ENCODE measurements at regions not wholly inside any gene's neighbourhood (a gene's known extent, or its start where the extent isn't known, plus 50 kb on each side); places are given as distances from the start of the nearest gene placed in this dataset.
A peak's percentile ranks its signal among the peaks of the same experiment; 100 is the strongest.

- no peak overlapping the region for H3K4me3 ChIP-seq (ENCODE audit: low read depth, poor library complexity, severe bottlenecking)
- TF ChIP-seq POLR2A (IDR thresholded peaks at IDR 0.05) (no peak), CTCF (IDR thresholded peaks at IDR 0.05) (no peak)
- DNase-seq (ENCODE audit: low spot score in 2 of 2): no peak
- intact Hi-C loops (cut with DNase I; ENCODE audit: low total_unique reads): loop anchor here (10.0 kb wide), 1 partner anchor 246 kb away; no protein-coding TSS in a partner anchor
- WGBS, 2 donors: 83% methylated on average over 4 of the region's 4 CpGs
Observed at GRCh38 chr12:54708826-54709225, 60.7 kb upstream of the DCD start.

- intact Hi-C loops (cut with DNase I; ENCODE audit: low total_unique reads): loop anchor here (10.0 kb wide), 1 partner anchor 251 kb away; no protein-coding TSS in a partner anchor
- DNase-seq (ENCODE audit: low spot score in 2 of 2): no peak
Observed at GRCh38 chr12:54704202-54704601, 56.0 kb upstream of the DCD start.

GRCh38 chr12:54701940-54702592 lies 53.9 kb upstream of the DCD start:
- no peak for DNase-seq (ENCODE audit: low spot score in 2 of 2)
- WGBS, 2 donors: 23% methylated on average over 2 of the region's 2 CpGs
- H3K4me3 ChIP-seq (ENCODE audit: low read depth, poor library complexity, severe bottlenecking): no peak overlapping the region
- TF ChIP-seq CTCF (IDR thresholded peaks at IDR 0.05): peak in 1 of 3 donors; percentile 18
- TF ChIP-seq POLR2A (IDR thresholded peaks at IDR 0.05): no peak
- intact Hi-C loops (cut with DNase I; ENCODE audit: low total_unique reads): loop anchor here (10.0 kb wide), 1 partner anchor 253 kb away; no protein-coding TSS in a partner anchor

More at GRCh38 chr12:54704202-54704601, 56.0 kb upstream of the DCD start:
- TF ChIP-seq CTCF (IDR thresholded peaks at IDR 0.05): no peak
- no peak for TF ChIP-seq POLR2A (IDR thresholded peaks at IDR 0.05)
- H3K4me3 ChIP-seq (ENCODE audit: low read depth, poor library complexity, severe bottlenecking): no peak overlapping the region
- WGBS, 2 donors: 69 to 72% methylated on average over 8 of the region's 8 CpGs

- 84 to 94% methylated on average over 2 of the region's 2 CpGs for WGBS, 2 donors
- no peak for TF ChIP-seq POLR2A (IDR thresholded peaks at IDR 0.05)
- TF ChIP-seq CTCF (IDR thresholded peaks at IDR 0.05): no peak
- DNase-seq (ENCODE audit: low spot score in 2 of 2): no peak
- H3K4me3 ChIP-seq (ENCODE audit: low read depth, poor library complexity, severe bottlenecking): no peak overlapping the region
- intact Hi-C loops (cut with DNase I; ENCODE audit: low total_unique reads): loop anchor here (10.0 kb wide), 1 partner anchor 254 kb away; no protein-coding TSS in a partner anchor
Observed at GRCh38 chr12:54700849-54701248, 52.7 kb upstream of the DCD start.

GRCh38 chr12:54700301-54700700 lies 52.1 kb upstream of the DCD start:
- WGBS, 2 donors: 49 to 66% methylated on average over 2 of the region's 2 CpGs
- intact Hi-C loops (cut with DNase I; ENCODE audit: low total_unique reads): loop anchor here (10.0 kb wide), 1 partner anchor 254 kb away; no protein-coding TSS in a partner anchor
- no peak for DNase-seq (ENCODE audit: low spot score in 2 of 2)
- no peak overlapping the region for H3K4me3 ChIP-seq (ENCODE audit: low read depth, poor library complexity, severe bottlenecking)
- no peak for TF ChIP-seq CTCF (IDR thresholded peaks at IDR 0.05)
- TF ChIP-seq POLR2A (IDR thresholded peaks at IDR 0.05): no peak

All from lower leg skin (tissue), 4 donors.